Neural cell (in vitro differentiated cells): ENCODE measurements at regions not wholly inside any gene's neighbourhood (a gene's known extent, or its start where the extent isn't known, plus 50 kb on each side); places are given as distances from the start of the nearest gene placed in this dataset.

Experiments
- H2AFZ ChIP-seq: fragments of 200-600, 300-800 bp; sonication (generic), shearing (Covaris generic); 2 replicates; pipeline ENCODE4 v1.6.0; 2014; ENCODE audit warnings: low read depth, mild to moderate bottlenecking, antibody characterized with exemption, low read length, moderate library complexity
- H3F3A ChIP-seq: fragments of 200-600 bp; shearing (Covaris generic); 2 replicates; pipeline ENCODE4 v1.6.1; 2016; ENCODE audit warnings: mild to moderate bottlenecking, moderate library complexity, mixed read lengths, antibody characterized with exemption, low read length; ENCODE audit not compliant: insufficient read depth, poor library complexity, severe bottlenecking
- H3K27ac ChIP-seq: fragments of 200-600, 300-800 bp; sonication (generic), shearing (Covaris generic); 2 replicates; pipeline ENCODE4 v1.5.1; 2014; ENCODE audit warnings: mild to moderate bottlenecking, low read length, moderate library complexity
- H3K27me3 ChIP-seq: fragments of 300-800, 200-600 bp; sonication (generic), shearing (Covaris generic); 2 replicates; pipeline ENCODE4 v1.6.0; 2014; ENCODE audit warnings: mild to moderate bottlenecking, low read depth, low read length, moderate library complexity; ENCODE audit not compliant: insufficient read depth
- H3K36me3 ChIP-seq: fragments of 300-800, 200-600 bp; sonication (generic), shearing (Covaris generic); 2 replicates; pipeline ENCODE4 v1.5.1; 2014; ENCODE audit warnings: mild to moderate bottlenecking, antibody characterized with exemption, low read length, moderate library complexity; ENCODE audit not compliant: insufficient read depth
- H3K4me2 ChIP-seq: fragments of 300-800, 200-600 bp; sonication (generic), shearing (Covaris generic); 2 replicates; pipeline ENCODE4 v1.6.0; 2014; ENCODE audit warnings: mild to moderate bottlenecking, low read length
- H3K4me3 ChIP-seq: fragments of 300-800, 200-600 bp; sonication (generic), shearing (Covaris generic); 2 replicates; pipeline ENCODE4 v1.5.1; 2014; ENCODE audit warnings: mild to moderate bottlenecking, low read length, moderate library complexity
- H3K79me2 ChIP-seq: fragments of 200-600 bp; shearing (Covaris generic); replicated peaks from 2 replicates; pipeline ENCODE4 v1.6.0; 2014; ENCODE audit warnings: mild to moderate bottlenecking, low read length, moderate library complexity; ENCODE audit not compliant: insufficient read depth
- H3K9ac ChIP-seq: fragments of 300-800, 200-600 bp; sonication (generic), shearing (Covaris generic); 2 replicates; pipeline ENCODE4 v1.6.1; 2016; ENCODE audit warnings: mild to moderate bottlenecking, low read length, mixed read lengths
- H3K9me2 ChIP-seq: fragments of 200-600 bp; shearing (Covaris generic); 2 replicates; pipeline ENCODE4 v1.6.1; 2016; ENCODE audit warnings: mild to moderate bottlenecking, low read length, mixed read lengths; ENCODE audit not compliant: insufficient read depth
- H3K9me3 ChIP-seq: fragments of 200-600, 300-800 bp; sonication (generic), shearing (Covaris generic); 2 replicates; pipeline ENCODE4 v1.6.1; 2016; ENCODE audit warnings: mild to moderate bottlenecking, mixed run types, low read length, moderate library complexity, mixed read lengths
- H4K20me1 ChIP-seq: fragments of 200-600 bp; shearing (Covaris generic); 2 replicates; pipeline ENCODE4 v1.6.1; 2016; ENCODE audit warnings: mild to moderate bottlenecking, mixed run types; ENCODE audit not compliant: insufficient read depth
- CTCF ChIP-seq: fragments of 450-650 bp; IDR thresholded peaks from 2 replicates; pipeline ENCODE4 v1.5.1; 2014; ENCODE audit warnings: antibody characterized with exemption, mild to moderate bottlenecking, moderate library complexity; ENCODE audit not compliant: poor library complexity, severe bottlenecking
- EP300 ChIP-seq: fragments of 450-650 bp; conservative IDR thresholded peaks from 2 replicates; pipeline ENCODE4 v1.6.1; 2014; ENCODE audit warnings: antibody characterized with exemption, mild to moderate bottlenecking, moderate library complexity; ENCODE audit not compliant: poor library complexity, severe bottlenecking
- EZH2 ChIP-seq: fragments of 200-600, 300-800 bp; shearing (Covaris generic), sonication (generic); IDR thresholded peaks from 2 replicates; pipeline ENCODE4 v1.6.1; 2014; ENCODE audit warnings: antibody characterized with exemption, low read length, borderline replicate concordance, mild to moderate bottlenecking; ENCODE audit not compliant: insufficient read depth, poor library complexity, severe bottlenecking
- MXI1 ChIP-seq: fragments of 450-650 bp; conservative IDR thresholded peaks from 2 replicates; pipeline ENCODE4 v1.6.1; 2014; ENCODE audit warnings: antibody characterized with exemption, mild to moderate bottlenecking; ENCODE audit not compliant: poor library complexity, severe bottlenecking
- POLR2AphosphoS5 ChIP-seq: IDR thresholded peaks from 2 replicates; pipeline ENCODE4 v1.6.1; 2012
- RAD21 ChIP-seq: fragments of 450-650 bp; conservative IDR thresholded peaks from 2 replicates; pipeline ENCODE4 v1.6.1; 2014; ENCODE audit warnings: antibody characterized with exemption, mild to moderate bottlenecking, moderate library complexity
- REST ChIP-seq: IDR thresholded peaks from 2 replicates; pipeline ENCODE4 v1.6.1; 2012; ENCODE audit warnings: borderline replicate concordance
- SMC3 ChIP-seq: fragments of 450-650 bp; conservative IDR thresholded peaks from 2 replicates; pipeline ENCODE4 v1.6.1; 2014; ENCODE audit warnings: antibody characterized with exemption, mild to moderate bottlenecking, moderate library complexity; ENCODE audit not compliant: poor library complexity
- TAF1 ChIP-seq: IDR thresholded peaks from 2 replicates; pipeline ENCODE4 v1.6.1; 2012; ENCODE audit warnings: low read depth

- Histone ChIP-seq H3K9me3 (no peaks in the 10 kb centered on the region), H4K20me1 (no peaks in the 10 kb centered on the region), H2AFZ (no peak overlapping the region), H3F3A (no peaks in the 10 kb centered on the region), H3K4me2 (no peak overlapping the region), H3K79me2 (no peaks in the 10 kb centered on the region), H3K36me3 (no peaks in the 10 kb centered on the region), H3K9me2 (no peaks in the 10 kb centered on the region), H3K27ac (no peak overlapping the region), H3K9ac (no peak overlapping the region), H3K4me3 (no peak overlapping the region), H3K27me3 (no peaks in the 10 kb centered on the region)
- TF ChIP-seq POLR2AphosphoS5 (peak; percentile 91), CTCF (no peak), REST (peak; percentile 59), TAF1 (no peak), SMC3 (no peak), MXI1 (no peak), EP300 (peak; percentile 98), EZH2 (no peak), RAD21 (peak; percentile 5)
Measured at GRCh38 chr2:142782942-142783443, 94.5 kb upstream of the KYNU start.

- Histone ChIP-seq H3K27ac (no peak overlapping the region), H3F3A (no peaks in the 10 kb centered on the region), H3K9ac (no peak overlapping the region), H3K9me3 (no peaks in the 10 kb centered on the region), H3K79me2 (no peaks in the 10 kb centered on the region), H2AFZ (no peak overlapping the region), H4K20me1 (no peaks in the 10 kb centered on the region), H3K27me3 (no peaks in the 10 kb centered on the region), H3K4me2 (no peak overlapping the region), H3K9me2 (no peaks in the 10 kb centered on the region), H3K4me3 (no peak overlapping the region), H3K36me3 (no peaks in the 10 kb centered on the region)
- TF ChIP-seq CTCF (no peak), EP300 (no peak), SMC3 (no peak), RAD21 (no peak), TAF1 (no peak), EZH2 (no peak), POLR2AphosphoS5 (no peak), REST (no peak), MXI1 (no peak)
Measured at GRCh38 chr2:142781146-142781545, 96.3 kb upstream of the KYNU start.
